ENCODE measurements at regions not wholly inside any gene's neighbourhood (a gene's known extent, or its start where the extent isn't known, plus 50 kb on each side); places are given as distances from the start of the nearest gene placed in this dataset.
"Not testable (repeated sequence)": the region's sequence is repeated elsewhere in the genome, so short reads cannot be mapped to it uniquely, and the experiment has no call there.

DNA sequence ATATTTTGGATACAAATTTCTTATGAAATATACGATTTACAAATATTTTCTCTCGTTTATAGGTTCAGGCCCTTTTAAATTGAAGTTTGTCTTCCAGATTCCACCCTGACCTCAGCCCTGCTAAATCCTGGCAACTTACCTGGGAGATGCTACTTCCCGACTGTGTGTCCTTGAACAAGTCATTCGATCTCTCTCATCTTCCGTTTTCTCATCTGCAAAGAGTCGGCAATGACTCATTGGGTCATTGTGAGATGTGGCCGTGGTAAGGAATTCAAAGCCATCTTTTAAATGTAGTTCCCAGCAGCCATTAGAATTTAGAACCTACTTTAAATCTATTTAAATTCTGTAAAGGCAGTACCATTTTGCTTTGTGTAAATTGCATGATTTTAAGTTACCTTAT is 72.5 kb downstream of the LHX2 start:
- no peak for DNase-seq

DNA sequence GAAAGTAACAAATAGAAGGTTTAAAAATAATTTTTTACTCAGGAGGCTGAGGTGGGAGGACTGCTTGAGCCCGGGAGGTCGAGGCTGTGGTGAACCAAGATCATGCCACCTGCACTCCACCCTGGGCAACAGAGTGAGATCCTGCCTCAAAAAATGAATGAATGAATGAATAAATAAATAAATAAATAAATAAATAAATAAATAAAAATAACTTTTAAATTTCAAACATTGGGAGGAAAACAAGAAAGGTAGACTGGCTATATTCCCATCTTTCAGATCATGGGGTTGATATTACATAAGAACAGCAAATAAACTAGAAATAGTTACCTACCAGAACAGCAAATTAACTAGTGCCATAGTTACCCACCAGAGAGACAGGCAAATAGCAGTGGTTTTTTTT is 75.7 kb downstream of the LHX2 start:
- DNase-seq, result no peak

DNA sequence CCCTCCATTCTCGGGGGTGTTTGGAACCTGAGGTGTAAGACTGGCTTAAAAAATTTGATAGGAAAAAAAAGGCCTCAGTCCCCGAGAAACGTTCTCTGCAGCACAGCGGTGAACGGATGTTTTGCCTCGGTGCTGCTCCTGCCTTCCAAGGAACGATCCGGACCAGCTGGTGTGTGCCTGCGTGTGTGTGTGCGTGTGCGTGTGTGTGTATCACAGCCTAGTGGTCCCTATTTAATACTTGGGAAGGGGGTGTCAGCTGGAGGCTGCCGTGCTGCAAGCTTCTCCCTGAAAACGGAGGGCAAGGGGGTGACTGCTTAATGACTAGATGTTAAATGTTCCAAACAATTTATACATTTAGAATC is 76.9 kb downstream of the LHX2 start:
- DNase-seq, result no peak

GRCh38 chr9:124089631-124090488 is 78.3 kb downstream of the LHX2 start:
- not testable (repeated sequence) for DNase-seq

DNA sequence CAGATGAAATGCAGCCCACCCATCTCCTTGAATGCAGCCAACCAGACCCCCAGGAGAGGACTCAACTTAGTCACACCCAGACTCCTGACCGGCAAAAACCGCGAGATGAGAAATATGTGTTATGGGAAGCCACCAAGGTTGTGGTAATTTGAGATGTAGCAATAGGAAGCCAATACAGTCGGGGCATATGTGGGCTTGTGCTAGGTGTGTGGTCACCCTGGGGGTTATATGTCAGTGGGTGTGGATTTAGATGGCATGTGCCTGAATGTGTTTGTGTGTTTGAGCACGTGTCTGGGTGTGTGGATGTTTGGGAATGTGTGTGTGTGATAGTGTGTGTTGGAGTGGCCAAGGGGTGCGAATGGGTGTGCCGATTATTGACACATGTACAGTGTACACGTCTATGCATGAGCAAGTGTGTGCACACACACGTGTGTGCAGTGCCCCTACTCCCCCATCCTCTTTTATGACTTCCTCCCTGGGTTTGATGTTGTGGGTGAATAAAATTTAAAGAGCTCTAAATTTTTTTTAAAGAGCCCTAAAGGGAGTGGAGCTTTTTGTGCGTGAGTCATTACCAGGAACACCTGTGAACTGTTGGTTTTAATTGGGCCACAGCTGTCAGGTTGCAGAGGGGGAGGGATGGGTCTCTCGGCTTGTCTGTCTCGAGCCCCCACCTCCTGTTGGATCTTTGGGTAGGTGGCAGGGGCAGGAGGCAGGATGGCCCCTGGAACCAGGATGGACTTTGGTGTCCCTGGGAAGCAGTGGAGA is 86.8 kb downstream of the LHX2 start:
- no peak for DNase-seq

DNA sequence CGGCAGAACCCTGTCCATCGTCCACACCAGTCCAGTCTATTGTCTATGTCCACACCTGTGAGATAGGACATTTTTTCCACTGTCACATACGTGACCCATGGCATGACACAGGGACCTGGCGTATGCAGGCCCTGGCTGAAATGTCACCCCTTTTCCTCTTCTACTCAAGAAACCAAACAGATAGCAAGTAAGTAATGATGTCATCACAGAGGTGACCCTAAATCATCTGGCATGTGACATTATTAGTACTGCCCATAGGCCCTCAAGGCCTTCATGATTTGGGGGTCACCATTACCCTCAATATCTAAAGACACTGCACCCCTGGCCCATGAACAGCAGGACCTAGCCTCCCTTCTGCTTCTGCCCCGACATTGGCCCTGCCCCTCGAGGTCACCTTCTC is 88.3 kb downstream of the LHX2 start:
- DNase-seq, result no peak

DNA sequence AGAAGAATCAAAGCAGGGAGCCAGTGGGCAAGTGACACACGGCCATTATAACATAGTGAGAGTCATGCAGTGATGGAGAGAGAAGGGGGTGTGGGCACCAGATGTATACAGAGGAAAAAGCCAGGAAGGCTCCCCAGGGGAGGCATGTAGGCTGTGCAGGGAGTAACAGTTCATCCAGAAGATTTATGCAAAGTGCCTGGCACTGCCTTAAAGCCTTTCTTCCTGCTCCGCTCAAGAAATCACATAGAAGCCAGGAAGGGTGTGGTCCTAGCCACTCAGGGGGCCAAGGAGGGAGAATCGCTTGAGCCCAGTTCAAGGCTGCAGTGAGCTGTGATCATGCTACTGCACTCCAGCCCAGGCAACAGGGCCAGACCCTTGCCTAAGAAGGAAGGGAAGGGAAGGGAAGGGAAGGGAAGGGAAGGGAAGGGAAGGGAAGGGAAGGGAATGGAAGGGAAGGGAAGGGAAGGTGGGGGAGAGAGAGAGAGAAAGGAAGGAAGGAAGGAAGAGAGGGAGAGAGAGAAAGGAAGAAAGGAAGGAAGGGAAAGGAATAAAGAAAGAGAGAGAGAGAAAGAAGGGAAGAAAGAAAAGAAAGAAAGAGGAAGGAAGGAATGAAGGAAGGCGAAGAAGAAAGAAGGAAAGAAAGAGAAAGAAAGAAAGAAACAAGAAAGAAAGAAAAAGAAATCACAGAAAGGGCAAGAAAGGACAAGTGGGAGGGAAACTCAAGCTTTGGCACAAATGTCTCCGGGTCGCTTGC is 89.8 kb downstream of the LHX2 start:
- DNase-seq, result no peak

- no peak for DNase-seq
Measured at GRCh38 chr9:124101969-124102345, 90.4 kb downstream of the LHX2 start.

DNA sequence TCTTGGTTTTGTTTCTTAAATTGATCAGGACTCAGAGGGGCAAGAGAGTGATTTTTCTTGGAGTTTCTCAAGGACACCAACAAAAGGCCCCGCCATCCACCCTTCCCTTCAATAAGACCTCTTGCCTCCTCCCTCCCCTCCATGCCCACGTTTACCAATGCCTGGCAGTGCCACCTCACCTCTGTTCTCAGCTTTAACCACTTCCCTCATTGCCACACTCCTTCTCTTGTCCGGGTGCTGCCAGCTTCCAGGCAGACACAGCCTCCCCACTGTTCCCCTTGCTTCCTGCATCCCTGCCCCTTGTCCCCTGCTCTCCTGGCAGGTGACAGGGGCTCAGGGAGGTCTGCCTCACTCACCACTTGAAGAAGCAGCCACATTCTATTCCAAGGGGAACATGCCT is 90.8 kb downstream of the LHX2 start:
- no peak for DNase-seq

DNA sequence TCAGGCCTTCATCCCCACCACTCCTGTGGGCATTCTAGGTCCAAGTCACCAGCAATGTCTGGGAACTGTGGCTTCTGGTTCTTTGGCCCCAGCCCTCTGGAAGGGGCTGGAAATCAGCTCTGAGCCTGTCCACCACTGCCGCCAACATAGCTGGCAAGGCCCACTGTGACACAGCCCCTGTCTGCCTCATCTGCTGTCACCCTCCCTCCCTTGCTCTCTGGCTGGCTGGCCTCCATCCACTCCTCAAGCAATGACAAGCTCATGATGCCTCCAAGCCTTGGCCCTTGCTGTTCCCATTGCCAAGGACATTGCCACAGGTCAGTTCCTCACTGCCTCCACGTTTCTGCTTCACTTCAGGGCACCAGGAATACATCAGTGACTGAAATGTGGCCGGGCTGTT is 93.7 kb downstream of the LHX2 start:
- no peak for DNase-seq

DNA sequence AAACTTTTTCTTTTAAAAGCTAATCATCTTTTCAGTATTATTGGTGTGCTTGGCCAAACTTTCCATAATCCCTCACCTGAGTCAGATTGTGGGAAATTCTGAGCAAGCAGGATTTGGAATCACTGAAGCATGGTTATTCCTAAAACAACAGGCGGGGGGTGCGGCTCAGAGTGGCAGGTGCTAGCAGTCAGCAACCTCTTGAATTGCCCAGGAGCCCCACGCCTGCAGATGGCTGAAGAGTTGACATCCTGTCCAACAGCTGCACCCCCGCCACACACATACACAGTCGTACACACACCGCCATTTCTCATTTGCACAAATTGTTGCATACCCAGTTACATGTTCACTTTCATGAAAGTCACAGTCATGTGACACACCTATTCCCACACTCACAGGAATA is 96.6 kb downstream of the LHX2 start:
- peak; percentile 85 for DNase-seq

DNA sequence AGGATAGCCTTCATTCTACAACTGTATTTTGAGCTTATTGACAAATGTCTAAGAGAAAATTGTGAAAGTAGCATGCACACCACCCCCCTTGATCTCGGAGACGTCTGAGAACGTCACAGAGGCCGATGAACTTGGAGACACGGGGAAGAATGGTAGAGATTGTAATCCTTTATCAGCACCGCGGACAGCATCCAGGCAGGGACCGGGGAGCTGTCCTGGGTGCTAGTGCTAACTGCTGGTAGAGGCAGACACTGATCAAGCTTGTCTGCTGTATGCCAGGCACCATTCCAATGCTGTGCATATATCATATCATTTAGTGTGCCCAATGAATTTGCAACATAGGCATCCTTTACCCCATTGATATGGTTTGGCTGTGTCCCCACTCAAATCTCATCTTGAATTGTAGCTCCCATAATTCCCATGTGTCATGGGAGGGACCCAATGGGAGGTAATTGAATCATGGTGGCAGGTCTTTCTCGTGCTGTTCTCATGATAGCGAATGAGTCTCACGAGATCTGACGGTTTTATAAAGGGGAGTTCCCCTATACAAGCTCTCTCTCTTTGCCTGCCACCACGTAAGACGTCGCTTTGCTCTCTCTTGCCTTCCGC is 98.8 kb downstream of the LHX2 start:
- no peak for DNase-seq

DNA sequence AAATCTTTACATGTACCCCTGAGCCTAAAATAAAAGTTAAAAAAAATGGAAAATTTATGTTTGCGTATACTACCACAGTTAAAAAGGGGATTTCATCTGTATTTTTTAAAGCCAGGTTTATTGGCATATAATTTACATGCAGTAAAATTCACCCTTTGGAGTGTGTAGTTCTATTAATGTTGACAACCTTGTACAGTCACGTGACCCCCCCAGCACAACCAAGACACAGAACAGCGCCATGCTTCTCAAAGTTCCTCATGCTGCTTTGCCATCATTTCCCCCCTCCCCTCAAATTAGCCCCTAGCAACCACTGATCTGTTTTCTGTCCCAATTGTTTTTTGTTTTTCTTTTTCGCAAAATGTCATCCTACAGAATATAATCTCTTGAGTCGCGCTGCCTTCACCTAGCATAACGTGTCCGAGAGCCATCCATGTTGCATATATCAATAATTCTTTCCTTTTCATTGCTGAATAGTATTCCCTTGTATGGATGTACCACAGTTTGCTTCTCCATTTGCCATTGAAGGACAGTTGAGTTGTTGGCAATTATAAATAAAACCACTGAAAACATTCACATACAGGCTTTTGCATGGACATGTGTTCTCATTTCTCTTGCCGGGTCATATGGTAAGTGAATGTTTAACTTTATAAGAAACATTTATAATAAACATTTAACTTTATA is 105.3 kb downstream of the LHX2 start:
- no peak for DNase-seq

DNA sequence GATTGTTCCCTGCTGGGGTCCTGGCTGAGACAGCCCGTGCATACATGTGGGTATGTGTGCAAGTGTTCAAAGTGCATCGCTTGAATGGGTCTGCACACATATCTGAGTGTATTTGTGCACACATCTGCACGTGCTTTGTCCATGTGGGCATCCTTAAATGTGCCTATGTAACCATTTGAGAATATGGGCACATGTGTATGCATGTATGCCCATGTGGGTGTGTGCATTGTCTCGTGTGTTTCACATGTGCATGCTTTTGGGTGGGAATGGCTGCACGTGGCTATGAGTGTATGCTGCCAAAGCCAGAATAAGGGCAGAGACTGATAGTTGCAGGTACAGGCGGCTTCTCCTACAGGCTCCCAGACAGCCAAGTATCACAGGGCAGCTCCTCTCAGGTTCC is 107.3 kb downstream of the LHX2 start:
- no peak for DNase-seq

GRCh38 chr9:124120272-124120671 is 108.7 kb downstream of the LHX2 start:
- DNase-seq, result no peak

GRCh38 chr9:124121725-124122124 is 110.2 kb downstream of the LHX2 start:
- DNase-seq, result no peak

DNA sequence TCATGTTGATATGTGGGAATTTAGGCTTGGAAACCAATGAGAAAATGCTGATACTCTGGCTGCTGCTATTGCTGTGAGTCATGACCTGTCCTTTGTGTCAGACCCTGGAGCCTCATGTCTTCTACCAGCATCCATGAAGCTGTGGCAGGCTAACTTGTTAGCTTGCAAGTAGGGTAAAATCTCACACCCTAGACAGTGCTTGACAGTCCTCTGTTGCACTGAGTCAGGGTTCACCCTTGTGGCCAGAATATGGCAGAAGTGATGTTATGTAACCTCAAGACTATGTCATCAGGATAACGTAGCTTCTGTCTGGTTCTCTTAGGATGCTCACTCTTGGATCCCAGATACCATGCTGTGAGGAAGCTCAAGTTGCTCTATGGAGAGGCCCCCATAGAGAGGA is 110.8 kb downstream of the LHX2 start:
- DNase-seq, result no peak

- DNase-seq, result no peak
Measured at GRCh38 chr9:124122813-124123462, 111.4 kb downstream of the LHX2 start.

- DNase-seq, result not testable (repeated sequence)
Measured at GRCh38 chr9:124123621-124124020, 112.1 kb downstream of the LHX2 start.

DNA sequence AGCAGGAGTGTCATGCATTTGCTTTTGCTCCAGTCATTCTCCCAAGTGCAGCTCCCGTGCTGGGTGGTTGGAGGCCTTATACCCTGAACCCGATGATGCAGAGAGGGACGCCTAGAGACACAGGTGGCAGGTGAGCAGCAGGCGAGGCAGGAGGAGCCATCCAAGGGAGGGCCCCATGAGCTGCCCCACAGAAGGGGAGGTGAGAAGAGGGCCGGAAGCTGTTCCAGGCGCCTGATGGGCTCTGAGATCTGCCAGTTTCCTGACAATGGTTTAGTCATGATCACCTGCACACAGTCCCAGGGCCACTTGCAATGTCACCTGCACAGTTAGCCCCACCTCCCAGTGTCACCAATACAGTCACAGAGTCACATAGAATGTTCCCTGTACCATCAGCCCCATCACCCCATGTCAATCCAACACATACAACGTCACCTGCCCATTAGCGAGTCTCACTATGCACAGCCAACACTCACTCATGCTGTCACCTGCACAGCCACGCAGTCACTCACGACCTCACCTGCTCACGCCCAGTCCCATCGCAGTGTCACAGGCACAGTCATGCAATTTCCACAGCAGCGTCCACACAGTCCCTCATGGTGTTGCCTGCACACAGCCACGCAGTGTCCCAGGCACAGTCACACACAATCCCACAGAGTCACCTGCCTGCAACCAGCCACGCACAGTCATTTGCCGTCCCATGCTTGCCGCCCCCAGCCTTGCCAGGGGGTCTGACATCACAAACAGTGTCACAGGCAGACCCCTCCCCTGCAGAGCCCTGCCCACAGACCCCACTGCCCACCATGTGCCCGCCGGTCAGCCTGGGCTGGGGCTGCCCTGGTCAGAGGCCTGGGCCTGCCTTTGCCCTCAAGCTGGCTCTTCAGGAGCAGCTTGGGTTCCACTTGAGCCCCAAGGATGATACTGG is 113.4 kb downstream of the LHX2 start:
- DNase-seq, result no peak

DNA sequence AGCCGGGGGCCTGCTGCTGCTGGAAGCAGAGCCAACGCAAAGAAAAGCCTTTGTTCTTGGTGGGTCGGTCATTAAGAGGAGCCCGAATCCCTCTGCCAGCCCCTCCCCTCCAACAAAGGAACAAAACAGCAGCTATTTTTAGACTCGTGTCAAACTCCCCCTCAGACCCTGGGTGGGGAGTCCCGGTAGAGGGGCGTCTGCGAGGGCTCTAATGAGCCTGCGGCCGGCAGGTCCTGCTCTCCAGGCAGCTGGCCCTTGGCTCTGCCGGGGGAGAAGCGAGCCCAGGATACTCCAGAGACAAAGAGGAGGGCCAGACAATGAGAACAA is 114.0 kb downstream of the LHX2 start:
- DNase-seq, result no peak
